Colonic mucosa (tissue), 4 donors: ENCODE measurements at regions not wholly inside any gene's neighbourhood (a gene's known extent, or its start where the extent isn't known, plus 50 kb on each side); places are given as distances from the start of the nearest gene placed in this dataset.
A peak's percentile ranks its signal among the peaks of the same experiment; 100 is the strongest.

Experiments used
- DNase-seq: peaks from one replicate; pipeline ENCODE4 v3.0.0-alpha.2; 2020
- H3K27ac ChIP-seq: fragments of 200-600 bp; one replicate; pipeline ENCODE4 v1.8.0; 2021
- H3K27me3 ChIP-seq: fragments of 200-600 bp; one replicate; pipeline ENCODE4 v1.8.0; 2021
- H3K36me3 ChIP-seq: fragments of 200-600 bp; one replicate; pipeline ENCODE4 v1.8.0; 2021
- H3K4me1 ChIP-seq: fragments of 200-600 bp; one replicate; pipeline ENCODE4 v1.8.0; 2021; ENCODE audit warnings: mild to moderate bottlenecking
- H3K4me3 ChIP-seq: fragments of 200-600 bp; one replicate; pipeline ENCODE4 v1.8.0; 2021
- H3K9ac ChIP-seq, 2 donors: one replicate each; pipeline ENCODE4 v1.7.0; 2013; ENCODE audit warnings: control low read depth in 2 of 2, low read depth in 2 of 2, low read length in 2 of 2
- H3K9me3 ChIP-seq: fragments of 200-600 bp; one replicate; pipeline ENCODE4 v1.8.0; 2021
- CTCF ChIP-seq: fragments of 200-600 bp; IDR thresholded peaks from one replicate; pipeline ENCODE4 v1.8.0; 2022; ENCODE audit warnings: antibody characterized with exemption, mild to moderate bottlenecking
- intact Hi-C: fragments of 100-400 bp; cut with DNase I; formaldehyde crosslinking; loops from one replicate; pipeline ENCODE4 v1.14.1; 2022
- donor health status: healthy.
- donor health status: DM: no; HTN: no; CAD: no.
- donor health status: DM: no; HTN: no; CAD: no.

DNA sequence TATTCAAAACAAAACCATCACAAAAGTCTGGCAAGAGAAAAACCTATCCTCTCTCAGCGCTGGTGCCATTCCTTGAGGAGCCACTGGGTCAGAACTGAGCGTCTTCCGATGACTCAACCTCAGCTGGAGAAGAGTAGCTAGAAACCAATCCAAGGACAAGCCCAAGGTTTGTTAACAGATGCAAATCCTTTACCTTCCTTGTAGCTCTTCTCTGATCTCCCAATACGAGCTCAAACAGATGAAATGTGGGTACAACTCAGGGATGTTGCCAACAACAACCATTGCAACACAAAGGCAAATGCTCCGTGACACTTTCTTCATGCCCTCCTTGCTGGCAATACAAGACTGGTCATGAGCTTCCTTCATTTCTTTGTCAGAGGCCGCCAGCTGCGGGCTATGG is 337.1 kb downstream of the SIPA1L2 start:
- no peak overlapping the region for H3K9ac ChIP-seq
- H3K27ac ChIP-seq: no peak overlapping the region
- H3K4me3 ChIP-seq: no peak overlapping the region
- TF ChIP-seq CTCF: no peak
- H3K36me3 ChIP-seq: no peaks in the 10 kb centered on the region
- no peaks in the 10 kb centered on the region for H3K27me3 ChIP-seq
- DNase-seq: no peak
- H3K9me3 ChIP-seq: no peaks in the 10 kb centered on the region
- H3K4me1 ChIP-seq: peaks cover 4% of the 10 kb centered on the region
- intact Hi-C loops: no loop called here

DNA sequence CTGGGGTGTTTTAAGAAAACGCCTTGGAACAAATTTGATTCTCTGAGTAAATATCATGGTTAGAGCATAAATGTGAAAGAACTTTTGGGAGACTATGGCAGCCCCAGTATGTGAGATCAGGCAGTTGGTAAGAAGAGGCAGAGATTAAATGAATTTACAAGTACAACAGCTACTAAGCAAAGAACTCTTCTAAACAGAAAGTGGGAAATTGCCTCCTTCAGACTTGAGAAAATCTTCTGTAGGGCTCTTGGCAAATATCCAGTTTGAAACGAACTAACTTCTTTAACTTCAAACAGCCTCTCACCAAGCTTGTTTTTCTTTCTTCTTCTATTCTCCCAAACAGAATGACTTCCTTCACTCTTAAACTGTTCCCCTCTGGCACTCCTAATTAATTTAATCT is 337.7 kb downstream of the SIPA1L2 start:
- Histone ChIP-seq H3K4me3 (no peak overlapping the region), H3K9me3 (no peaks in the 10 kb centered on the region), H3K9ac (no peak overlapping the region), H3K27me3 (no peaks in the 10 kb centered on the region), H3K27ac (no peak overlapping the region), H3K36me3 (no peaks in the 10 kb centered on the region), H3K4me1 (peaks cover 4% of the 10 kb centered on the region)
- no peak for TF ChIP-seq CTCF
- no peak for DNase-seq
- intact Hi-C loops: no loop called here

DNA sequence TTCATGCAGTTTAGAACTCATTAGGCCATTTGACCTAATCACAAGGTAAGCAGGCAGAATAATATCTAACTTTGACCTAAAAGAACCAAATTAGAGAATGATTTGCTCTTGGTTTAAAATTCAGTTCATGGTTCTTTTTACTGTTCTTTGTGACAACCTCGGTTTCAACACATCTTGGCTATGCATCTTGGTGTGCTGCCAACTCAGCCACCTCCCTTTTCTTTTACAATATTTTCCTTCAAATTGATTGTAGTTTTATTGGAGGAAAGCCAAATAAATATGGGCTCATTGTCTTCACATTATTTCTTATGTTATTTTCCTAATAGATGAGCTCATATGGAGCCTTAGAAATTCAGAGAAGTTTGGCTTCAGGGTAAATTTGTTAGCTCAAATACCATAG is 338.3 kb downstream of the SIPA1L2 start:
- Histone ChIP-seq H3K9me3 (no peaks in the 10 kb centered on the region), H3K36me3 (no peaks in the 10 kb centered on the region), H3K9ac (no peak overlapping the region), H3K4me3 (no peak overlapping the region), H3K27ac (no peak overlapping the region), H3K4me1 (peaks cover 4% of the 10 kb centered on the region), H3K27me3 (no peaks in the 10 kb centered on the region)
- TF ChIP-seq CTCF: no peak
- peak; percentile 72 for DNase-seq
- intact Hi-C loops: no loop called here

GRCh38 chr1:232291261-232291660 is 338.7 kb downstream of the SIPA1L2 start:
- Histone ChIP-seq H3K4me3 (no peak overlapping the region), H3K27me3 (no peaks in the 10 kb centered on the region), H3K27ac (no peak overlapping the region), H3K4me1 (peaks cover 4% of the 10 kb centered on the region), H3K36me3 (no peaks in the 10 kb centered on the region), H3K9ac (peak overlapping the region in 1 of 2 donors; percentile 44), H3K9me3 (no peaks in the 10 kb centered on the region)
- intact Hi-C loops: no loop called here
- peak; percentile 37 for DNase-seq
- no peak for TF ChIP-seq CTCF

GRCh38 chr1:232290570-232290969 is 339.4 kb downstream of the SIPA1L2 start:
- H3K9ac ChIP-seq: no peak overlapping the region
- no peaks in the 10 kb centered on the region for H3K9me3 ChIP-seq
- no peaks in the 10 kb centered on the region for H3K27me3 ChIP-seq
- no peak overlapping the region for H3K4me3 ChIP-seq
- intact Hi-C loops: no loop called here
- DNase-seq: no peak
- TF ChIP-seq CTCF: no peak
- no peak overlapping the region for H3K27ac ChIP-seq
- H3K36me3 ChIP-seq: no peaks in the 10 kb centered on the region
- peaks cover 4% of the 10 kb centered on the region for H3K4me1 ChIP-seq
